Neural crest cell (in vitro differentiated cells): ENCODE measurements at regions not wholly inside any gene's neighbourhood (a gene's known extent, or its start where the extent isn't known, plus 50 kb on each side); places are given as distances from the start of the nearest gene placed in this dataset.

Source experiments
- DNase-seq: peaks from one replicate; pipeline ENCODE4 v3.0.0; 2021; ENCODE audit warnings: low read depth, mixed read lengths, low spot score
- H3K27ac Mint-ChIP-seq: one replicate; pipeline ENCODE4 v1.8.0; 2021; ENCODE audit warnings: mild to moderate bottlenecking, mixed read lengths; ENCODE audit not compliant: unreplicated experiment
- H3K27me3 Mint-ChIP-seq: 2 replicates; pipeline ENCODE4 v1.8.0; 2021; ENCODE audit warnings: low read depth, mild to moderate bottlenecking, mixed read lengths
- H3K36me3 Mint-ChIP-seq: 2 replicates; pipeline ENCODE4 v1.8.0; 2021; ENCODE audit warnings: low read depth, mild to moderate bottlenecking, mixed read lengths
- H3K4me1 Mint-ChIP-seq: 2 replicates; pipeline ENCODE4 v1.8.0; 2021; ENCODE audit warnings: mixed read lengths
- H3K4me3 Mint-ChIP-seq: one replicate; pipeline ENCODE4 v1.8.0; 2021; ENCODE audit warnings: mild to moderate bottlenecking, mixed read lengths
- H3K9me3 Mint-ChIP-seq: 2 replicates; pipeline ENCODE4 v1.8.0; 2021; ENCODE audit warnings: mixed read lengths
- CTCF ChIP-seq: fragments of 200-600 bp; sonication (generic); conservative IDR thresholded peaks from 2 replicates; pipeline ENCODE4 v1.5.0; 2021; ENCODE audit warnings: antibody characterized with exemption, mild to moderate bottlenecking

GRCh38 chr4:163606896-163607691, 112.6 kb downstream of the TMA16 start:
- Mint-ChIP-seq H3K9me3 (no peaks in the 10 kb centered on the region), H3K4me1 (no peaks in the 10 kb centered on the region), H3K27me3 (no peaks in the 10 kb centered on the region), H3K36me3 (no peaks in the 10 kb centered on the region), H3K4me3 (no peak overlapping the region), H3K27ac (no peak overlapping the region)
- no peak for DNase-seq
- TF ChIP-seq CTCF, result no peak

GRCh38 chr4:163609019-163609418, 114.5 kb downstream of the TMA16 start:
- Mint-ChIP-seq H3K27ac (no peak overlapping the region), H3K27me3 (no peaks in the 10 kb centered on the region), H3K9me3 (no peaks in the 10 kb centered on the region), H3K36me3 (no peaks in the 10 kb centered on the region), H3K4me1 (no peaks in the 10 kb centered on the region), H3K4me3 (no peak overlapping the region)
- no peak for TF ChIP-seq CTCF
- no peak for DNase-seq

GRCh38 chr4:163610648-163611047, 116.2 kb downstream of the TMA16 start:
- no peak for TF ChIP-seq CTCF
- H3K4me1 Mint-ChIP-seq, result no peaks in the 10 kb centered on the region
- no peak overlapping the region for H3K4me3 Mint-ChIP-seq
- no peak for DNase-seq
- no peaks in the 10 kb centered on the region for H3K36me3 Mint-ChIP-seq
- no peaks in the 10 kb centered on the region for H3K27me3 Mint-ChIP-seq
- no peaks in the 10 kb centered on the region for H3K9me3 Mint-ChIP-seq
- no peak overlapping the region for H3K27ac Mint-ChIP-seq

GRCh38 chr4:163611182-163611581, 116.7 kb downstream of the TMA16 start:
- no peak overlapping the region for H3K4me3 Mint-ChIP-seq
- H3K27me3 Mint-ChIP-seq, result no peaks in the 10 kb centered on the region
- H3K27ac Mint-ChIP-seq, result no peak overlapping the region
- no peaks in the 10 kb centered on the region for H3K36me3 Mint-ChIP-seq
- H3K9me3 Mint-ChIP-seq, result no peaks in the 10 kb centered on the region
- no peaks in the 10 kb centered on the region for H3K4me1 Mint-ChIP-seq
- DNase-seq, result no peak
- no peak for TF ChIP-seq CTCF

GRCh38 chr4:163611784-163612445, 117.4 kb downstream of the TMA16 start:
- no peaks in the 10 kb centered on the region for H3K36me3 Mint-ChIP-seq
- H3K27ac Mint-ChIP-seq, result no peak overlapping the region
- H3K4me3 Mint-ChIP-seq, result no peak overlapping the region
- no peak for DNase-seq
- no peaks in the 10 kb centered on the region for H3K4me1 Mint-ChIP-seq
- TF ChIP-seq CTCF, result no peak
- no peaks in the 10 kb centered on the region for H3K27me3 Mint-ChIP-seq
- H3K9me3 Mint-ChIP-seq, result no peaks in the 10 kb centered on the region
